Embryonic facial prominence (tissue), 1 donor: ENCODE measurements at regions not wholly inside any gene's neighbourhood (a gene's known extent, or its start where the extent isn't known, plus 50 kb on each side); places are given as distances from the start of the nearest gene placed in this dataset.
"Not testable (repeated sequence)": the region's sequence is repeated elsewhere in the genome, so short reads cannot be mapped to it uniquely, and the experiment has no call there.

ENCODE experiments used
- DNase-seq: peaks from one replicate; pipeline ENCODE4 v3.0.0-alpha.2; 2016; ENCODE audit errors: extremely low spot score

DNA sequence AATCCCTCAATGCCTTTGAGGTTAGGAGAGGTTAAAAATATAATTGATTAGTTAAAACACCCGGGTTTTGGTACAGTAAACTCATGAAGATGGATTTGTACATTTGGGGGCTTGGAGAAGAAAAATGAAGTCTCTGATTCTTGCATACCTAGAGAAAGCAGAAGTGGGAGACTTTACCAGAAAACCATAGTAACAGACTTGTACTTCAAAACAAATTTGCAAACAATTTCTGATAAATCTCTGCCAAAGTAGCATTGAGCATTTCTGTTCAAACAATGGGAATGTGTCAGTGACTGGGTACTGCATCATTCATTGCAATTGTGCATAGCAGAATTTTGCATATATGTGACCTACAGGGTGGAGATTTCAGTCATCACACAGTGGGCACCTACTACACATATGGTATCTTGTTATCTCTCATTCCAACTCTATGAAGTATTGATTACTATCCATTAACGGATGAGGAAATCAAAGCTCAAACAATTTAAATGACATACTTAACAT, 256.9 kb downstream of the PLK2 start:
- no peak for DNase-seq

DNA sequence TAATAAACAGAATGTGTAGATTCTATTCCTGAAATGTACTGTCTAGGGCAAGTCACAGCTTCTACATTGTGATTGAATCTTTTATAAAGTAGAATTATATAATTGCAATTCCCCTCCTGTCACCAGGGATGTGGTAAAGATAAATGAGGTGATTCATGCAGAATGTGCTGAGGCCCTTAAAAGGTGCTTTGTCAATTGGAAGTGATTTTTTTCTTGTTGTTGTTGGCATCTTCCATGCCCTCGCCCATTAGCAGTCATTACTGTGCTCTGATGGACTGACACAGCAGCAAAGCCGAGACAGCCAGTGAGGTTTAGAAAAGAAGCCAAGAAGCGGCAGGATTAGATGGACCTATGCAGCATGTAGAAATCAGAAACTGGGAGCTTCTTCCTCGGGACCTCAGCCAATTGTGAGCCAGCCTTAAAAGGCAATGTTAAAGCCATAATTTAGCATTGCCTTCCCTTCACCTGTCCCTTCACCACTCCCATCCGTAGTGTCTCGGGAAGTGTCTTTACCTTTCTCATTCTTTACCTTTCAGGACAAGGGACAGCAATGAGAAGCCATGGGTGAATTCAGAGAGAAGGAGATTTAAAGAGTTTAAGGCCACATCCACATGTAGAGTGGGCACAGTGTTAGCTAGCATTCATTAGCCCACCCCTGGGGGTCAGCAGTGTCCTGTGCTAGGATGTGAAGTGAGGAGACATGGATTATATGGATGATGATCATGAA, 257.8 kb downstream of the PLK2 start:
- no peak for DNase-seq

DNA sequence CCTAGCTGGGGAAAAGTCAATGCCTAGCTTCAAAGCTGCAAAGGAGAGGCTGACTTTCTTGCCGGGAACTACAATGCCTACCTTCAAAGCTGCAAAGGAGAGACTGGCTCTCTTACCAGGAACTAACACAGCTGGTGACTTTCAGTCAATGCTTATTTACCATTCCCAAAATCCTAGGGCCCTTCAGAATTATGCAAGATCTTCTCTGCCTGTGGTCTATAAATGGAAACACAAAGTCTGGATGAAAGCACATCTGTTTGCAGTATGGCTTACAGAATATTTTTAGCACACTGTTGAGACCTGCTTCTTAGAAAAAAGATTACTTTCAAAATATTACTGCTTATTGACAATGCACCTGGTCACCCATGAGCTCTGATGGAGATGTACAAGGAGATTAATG, 259.4 kb downstream of the PLK2 start:
- no peak for DNase-seq

DNA sequence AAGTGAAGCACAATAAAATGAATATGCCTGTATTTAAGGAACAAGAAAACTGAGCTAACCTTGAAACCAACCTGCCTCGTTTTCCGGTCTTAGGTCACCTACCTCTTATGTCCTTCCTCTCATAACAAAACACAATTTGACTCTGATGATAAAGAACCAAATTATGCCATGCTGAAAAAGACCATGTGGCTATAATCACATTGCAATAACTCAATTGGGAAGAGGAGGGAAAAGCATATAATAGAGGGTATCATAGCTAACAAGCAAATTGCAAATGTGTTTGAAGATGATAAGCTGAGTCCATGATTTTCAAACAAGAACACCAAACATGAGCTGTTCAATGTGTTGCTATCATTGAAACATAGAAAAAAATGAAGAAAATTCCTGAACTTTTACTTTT, 260.8 kb downstream of the PLK2 start:
- no peak for DNase-seq

DNA sequence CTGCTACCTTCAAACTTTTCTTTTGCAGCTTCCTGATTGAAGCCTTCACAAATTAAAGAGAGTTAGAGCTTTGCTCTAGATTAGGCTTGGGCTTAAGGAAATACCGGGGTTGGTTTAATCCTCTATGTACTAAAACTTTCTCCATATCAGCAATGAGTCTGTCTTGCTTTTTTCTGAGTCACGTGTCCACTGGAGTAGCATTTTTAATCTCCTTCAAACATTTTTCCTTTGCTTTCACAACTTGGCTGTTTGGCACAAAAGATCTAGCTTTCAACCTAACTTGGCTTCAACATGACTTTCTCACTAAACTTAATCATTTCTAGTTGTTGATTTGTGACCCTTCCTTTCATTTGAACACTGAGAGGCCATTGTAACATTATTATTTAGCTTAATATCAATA, 261.6 kb downstream of the PLK2 start:
- no peak for DNase-seq

DNA sequence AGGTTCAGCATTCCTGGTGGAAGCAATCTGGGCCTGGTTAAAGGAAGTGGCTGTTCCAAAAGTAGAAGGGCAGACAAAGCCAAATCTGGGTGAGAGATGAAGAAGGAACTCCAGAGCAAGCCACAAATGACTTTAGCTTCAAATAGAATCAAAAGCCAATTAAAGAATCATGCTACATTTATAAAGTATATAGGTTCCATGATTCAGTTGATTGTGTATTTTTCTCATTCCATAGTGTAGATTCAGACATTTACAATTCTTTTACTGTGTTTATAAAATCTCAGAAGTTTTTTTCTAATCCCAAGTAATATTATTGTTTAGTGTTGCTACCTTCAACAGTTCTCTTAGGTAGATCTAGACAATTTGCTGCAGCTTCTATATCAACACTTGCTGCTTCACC, 262.0 kb downstream of the PLK2 start:
- DNase-seq, result no peak

DNA sequence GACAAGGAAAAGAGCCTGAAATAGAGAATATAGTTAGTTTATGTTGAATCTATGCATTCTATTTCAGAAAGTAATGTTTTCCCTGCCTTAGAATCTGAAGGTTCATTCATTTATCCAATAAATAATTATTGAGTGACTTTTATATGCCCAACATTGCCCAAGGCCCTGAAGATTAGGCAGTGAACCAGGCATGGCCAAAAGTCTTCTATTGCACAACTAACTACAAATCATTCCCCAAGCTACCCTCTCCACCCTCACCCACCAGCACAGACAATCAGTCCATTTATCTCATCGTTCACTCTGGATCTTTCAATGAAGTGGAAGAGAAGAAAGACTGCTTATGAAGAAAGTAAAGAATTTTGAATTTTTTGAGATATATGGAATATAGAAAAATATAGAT, 268.4 kb downstream of the PLK2 start:
- DNase-seq, result no peak

DNA sequence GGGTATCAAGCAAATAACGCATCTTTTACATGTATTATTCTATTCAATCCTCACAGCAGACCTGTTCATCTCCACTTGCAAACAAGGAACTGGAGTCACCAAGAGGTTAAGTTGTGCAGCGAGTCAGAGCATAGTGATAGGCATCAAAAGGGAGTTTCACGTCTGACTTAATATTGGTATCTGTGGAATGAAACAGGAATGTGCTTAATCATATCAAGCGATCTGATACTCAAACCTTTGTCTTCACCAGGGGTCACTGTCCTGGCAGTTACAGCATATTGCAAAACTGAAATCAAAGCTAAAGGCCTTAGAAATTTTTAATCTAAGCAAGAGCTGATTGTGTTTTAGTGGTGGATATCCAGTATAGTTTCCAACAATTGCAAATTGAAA, 271.6 kb downstream of the PLK2 start:
- DNase-seq, result no peak

DNA sequence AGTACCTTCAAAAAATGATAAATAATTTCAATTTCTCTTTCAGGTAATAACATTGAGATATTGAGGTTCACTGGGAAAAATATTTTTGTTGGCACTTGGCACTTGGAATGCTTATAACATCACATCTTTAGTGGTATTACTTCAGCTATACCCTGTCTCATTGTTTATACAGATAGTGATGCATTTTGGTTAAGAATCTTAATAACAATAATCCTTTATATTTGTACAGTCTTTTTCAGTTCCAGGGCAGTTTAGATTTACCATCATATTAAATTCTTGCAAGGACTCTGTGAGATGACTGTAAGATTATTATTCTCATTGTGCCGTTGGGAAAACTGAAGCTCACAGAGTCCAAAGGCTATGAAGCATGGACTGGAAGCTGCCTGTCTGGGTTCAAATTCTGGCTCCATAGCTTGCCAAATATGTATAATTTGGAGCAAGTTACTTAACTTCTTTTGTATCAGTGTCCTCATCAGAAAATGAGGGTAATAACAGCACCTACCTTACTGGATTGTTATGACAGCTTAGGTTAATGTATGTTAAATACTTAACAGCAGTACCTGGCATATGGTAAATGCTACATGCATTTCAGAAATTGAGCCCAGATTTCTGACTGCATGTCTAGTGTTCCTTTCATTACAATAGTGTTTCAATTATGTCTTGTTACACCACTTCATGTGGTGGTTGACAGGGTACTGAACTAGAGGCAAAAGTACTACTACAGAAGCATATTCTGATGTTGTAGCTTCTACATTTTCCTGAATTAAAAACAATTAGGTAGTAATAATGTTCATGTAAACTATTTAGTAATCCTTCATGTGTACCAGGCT, 272.2 kb downstream of the PLK2 start:
- no peak for DNase-seq

DNA sequence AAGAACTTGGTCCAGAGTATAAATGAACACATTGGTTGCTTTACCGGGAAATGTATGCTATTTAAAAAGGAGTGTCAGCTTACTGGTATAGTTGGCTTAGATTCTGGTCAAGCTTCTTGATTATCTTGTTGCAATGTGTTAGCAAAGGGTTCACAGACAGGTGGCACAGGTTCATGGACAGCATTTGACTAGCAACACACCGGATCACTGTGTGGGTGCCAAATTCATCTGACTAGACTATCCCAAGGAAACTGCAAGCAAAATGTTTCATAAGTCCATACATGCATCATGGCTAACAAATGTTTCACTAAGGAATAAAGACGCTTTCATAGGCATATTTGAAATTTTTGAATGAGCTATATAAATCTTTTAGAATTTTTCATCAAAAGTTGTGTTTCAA, 274.1 kb downstream of the PLK2 start:
- no peak for DNase-seq

DNA sequence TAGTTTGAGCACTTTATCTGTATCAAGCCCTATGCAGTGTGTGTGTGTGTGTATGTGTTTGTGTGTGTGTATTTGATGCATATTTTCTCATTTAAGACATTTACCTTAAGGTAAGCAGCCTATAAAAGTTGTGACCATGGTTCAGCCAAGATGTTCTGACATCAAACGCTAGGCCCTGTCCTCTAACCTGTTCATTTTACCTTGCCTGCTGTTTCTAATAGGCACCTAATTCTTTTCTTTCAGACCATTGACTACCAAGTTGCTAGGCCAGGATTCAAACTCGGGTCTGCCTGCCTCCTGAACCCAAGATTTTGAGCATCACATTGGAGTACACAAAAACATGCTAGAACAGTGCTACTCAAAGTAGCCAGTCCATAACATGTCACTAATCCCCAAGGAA, 274.5 kb downstream of the PLK2 start:
- no peak for DNase-seq

DNA sequence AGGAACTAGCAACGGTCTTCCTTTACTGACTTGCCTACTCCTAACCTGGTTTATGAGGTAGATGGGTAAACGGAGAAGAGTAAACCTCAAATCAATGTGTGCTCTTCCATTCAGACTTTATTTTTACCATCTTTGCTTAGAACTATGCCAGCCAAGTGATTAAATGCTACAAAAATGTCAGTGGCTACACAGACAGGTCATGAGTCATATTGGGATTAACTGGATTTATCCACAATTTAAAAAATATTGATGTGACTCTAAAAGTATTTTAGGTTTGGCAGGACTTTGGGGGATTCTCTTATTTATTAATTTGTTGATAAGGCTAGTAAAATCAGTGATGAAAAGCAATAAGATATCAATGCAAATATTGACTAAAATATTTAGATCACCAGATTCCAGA, 275.0 kb downstream of the PLK2 start:
- no peak for DNase-seq

DNA sequence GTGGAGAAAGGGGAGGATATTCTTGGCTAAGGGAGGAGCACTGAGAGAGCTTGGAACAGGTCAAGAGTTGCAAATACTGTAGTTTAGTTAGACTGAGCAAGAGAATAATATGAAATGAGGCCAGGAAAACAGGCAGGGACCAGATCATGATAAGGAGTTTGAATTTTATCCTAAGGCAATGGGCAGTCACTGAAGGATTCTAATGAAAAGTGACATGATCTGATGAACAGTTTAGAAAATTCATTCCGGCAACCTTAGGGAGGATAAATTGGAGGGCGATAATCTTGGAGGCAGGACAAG, 276.1 kb downstream of the PLK2 start:
- no peak for DNase-seq

DNA sequence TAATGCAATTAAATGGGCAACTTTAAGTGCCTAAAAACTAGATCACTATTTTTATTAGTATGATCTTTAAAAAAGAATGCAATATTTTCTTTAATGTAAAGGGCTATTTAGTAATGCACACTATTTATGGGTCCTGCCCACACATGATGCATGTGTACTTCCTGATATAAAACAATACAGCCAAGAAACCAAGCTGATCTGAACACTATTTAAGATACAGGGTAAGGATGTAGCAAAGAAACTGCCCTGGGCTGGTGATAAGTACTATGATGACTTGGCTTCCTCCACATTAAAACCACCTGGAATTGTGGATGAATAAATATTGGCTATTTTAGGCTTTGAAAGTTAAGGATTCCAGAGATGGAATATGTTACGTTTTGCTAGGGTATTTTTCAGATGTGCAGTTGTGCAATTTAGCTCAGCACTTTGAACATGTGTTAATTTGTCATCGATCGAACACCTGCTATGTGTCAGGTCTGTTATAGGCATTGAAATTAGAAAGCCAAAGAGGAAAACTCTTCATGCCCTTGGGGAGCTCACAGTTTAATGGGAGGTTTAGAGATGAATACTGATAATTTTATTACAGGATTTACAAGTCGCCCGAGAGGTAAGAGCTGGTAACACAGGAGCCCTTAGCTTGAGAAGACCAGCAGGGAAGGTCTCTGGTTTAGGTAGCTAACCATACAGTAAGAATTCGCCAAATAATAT, 276.7 kb downstream of the PLK2 start:
- DNase-seq, result no peak

DNA sequence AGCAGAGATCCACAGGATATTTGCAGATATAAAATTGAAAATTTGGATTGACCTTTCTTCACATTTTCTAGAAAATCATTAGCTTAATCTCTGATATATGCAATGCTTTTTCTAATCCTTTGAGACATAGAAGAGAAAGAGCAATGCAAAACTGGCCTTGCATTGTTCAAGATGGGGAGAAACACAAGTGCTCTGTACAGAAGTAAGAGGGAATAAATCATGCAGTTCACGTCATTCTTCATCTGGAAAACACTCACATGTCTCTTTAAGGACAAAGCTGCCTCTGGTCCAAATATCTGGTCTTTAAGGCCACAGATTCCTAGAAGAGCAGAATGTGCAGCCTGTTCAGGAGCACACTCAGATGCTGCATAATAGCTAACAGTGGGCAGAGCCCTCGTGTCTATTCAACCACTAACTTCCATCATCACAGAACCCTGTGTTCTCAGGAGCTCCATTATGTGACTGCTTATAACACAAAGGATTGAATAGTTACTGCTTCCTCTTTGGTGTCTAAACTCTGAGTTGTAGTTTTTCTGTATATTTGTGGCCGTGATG, 277.5 kb downstream of the PLK2 start:
- no peak for DNase-seq

DNA sequence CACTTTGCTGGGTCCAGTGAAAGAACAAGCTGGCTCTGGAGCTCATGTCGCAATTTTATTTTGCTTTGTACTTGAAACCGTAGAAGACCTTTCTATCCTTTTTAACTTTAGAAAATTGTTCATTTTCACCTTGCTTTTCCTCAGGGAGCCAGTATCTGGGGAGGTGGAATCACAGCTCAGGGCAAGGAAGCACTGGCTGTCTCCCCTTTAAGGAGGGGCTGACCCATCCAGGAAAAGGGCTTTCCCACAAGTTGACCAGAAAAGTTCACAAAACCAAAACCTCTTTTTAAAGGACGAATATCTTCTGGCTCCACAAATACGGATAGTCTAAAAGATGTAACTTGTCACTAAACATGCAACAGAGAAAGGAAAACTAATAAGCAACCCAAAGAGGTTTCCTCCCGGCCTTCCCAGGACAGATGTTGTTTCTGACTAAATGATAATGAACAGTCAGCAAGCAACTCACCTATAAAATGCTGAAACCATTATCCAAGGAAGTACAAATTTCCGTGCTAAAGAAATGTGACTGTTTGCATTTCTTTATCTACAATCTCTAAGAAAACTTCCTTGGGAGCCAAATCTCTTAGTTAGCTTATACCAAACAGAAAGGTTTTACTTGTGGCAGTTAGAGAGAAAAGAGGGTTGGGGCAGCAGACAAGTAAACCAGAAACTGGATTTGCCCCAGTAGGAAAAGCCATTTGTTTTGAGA, 278.2 kb downstream of the PLK2 start:
- no peak for DNase-seq

DNA sequence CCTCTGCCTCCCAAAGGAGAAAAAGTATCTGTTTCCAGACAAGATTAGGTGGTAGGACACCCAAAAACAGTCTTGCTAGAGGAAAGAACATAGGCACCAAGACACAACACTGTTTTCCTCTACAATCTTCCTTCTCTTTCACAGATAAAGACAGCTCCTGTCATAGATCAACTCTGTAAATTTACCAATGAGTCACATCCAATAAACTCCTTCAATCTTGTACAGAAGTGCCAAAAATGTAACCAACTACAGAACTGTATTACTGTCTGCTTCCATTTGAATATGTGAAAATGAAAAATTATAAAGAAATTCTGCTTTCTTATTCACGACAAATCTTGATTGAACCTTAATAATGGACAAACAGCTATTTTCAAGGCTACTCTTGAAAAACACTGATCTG, 286.9 kb downstream of the PLK2 start:
- DNase-seq, result no peak

DNA sequence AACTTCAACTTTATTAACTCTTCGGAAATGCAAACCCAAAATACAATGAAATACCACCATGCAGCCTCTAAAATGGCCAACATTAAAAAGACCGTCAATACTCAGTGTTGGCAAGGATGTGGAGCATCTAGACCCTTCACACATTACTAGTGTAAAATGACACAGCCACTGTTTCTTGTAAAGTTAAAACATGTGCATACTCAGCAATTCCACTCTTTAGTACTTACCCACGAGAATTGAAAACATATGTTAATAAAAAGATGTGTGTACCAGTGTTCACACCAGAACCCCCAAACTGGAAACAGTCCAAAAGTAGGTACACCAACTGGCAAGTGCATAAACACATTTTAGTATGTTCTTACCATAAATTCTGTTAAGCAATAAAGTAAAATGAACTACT, 294.7 kb downstream of the PLK2 start:
- DNase-seq, result no peak

DNA sequence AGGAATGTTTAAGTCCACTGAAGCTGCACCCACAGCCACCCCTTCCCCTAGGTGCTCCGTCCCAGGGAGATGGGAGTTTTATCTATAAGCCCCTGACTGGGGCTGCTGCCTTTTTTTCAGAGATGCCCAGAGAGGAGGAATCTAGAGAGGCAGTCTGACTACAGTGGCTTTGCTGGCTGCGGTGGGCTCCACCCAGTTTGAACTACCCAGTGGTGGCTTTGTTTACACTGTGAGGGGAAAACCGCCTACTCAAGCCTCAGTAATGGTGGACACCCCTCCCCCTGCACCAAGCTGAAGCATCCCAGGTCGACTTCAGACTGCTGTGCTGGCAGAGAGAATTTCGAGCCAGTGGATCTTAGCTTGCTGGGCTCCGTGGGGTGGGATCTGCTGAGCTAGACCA, 298.0 kb downstream of the PLK2 start:
- not testable (repeated sequence) for DNase-seq

DNA sequence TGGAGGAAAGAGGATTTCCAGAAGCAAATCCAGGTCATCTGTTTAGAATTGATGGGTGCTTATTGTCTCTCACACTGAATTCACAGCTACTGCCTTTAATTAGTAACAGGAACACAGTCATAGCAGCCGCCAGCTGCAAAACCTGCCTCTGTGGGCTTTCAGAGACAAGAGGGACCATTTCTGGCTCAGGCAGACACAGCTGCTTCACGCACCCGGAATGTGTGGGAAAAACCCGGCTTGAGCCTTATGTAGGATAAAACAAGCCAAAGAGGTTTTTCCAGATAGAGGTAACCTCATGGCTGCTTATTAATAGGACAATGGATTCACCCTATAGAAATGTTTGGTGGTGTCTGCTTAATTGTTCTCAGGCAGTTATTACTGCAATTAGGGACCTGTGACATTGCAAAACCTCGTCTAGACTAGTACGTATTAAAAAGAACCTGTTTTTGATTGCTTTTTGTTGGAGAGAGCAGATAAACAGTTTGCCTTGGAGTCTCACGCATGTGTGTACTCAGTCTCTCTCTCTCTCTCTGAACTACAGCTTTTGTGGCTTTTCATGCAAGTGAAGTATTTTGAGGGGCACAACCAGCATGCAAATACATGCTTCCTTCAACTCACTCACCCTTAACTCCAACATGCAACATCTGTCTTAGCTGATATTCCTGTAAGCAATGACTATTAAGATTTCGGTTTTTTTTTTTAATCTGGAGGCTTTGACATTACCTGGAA, 302.7 kb downstream of the PLK2 start:
- DNase-seq, result no peak

DNA sequence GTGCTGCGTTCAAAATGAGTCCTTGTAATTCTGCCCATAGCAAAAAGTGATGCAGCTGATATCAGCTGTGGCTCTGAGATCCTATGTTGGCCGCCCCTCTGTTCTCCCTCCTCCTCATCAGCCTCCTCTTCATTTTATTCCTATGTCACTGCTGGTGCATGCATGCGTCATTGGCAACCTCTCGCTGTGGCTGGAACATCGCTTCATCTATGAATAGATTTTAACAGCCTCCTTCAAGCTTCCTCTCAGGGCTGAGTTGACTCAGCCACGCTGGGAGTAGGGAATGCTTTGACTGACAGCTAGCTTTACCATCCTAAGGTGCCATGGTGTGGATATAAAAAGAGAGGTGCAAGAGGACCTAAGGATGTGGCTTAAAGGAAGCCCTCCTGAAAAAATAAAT, 303.5 kb downstream of the PLK2 start:
- DNase-seq, result no peak
